ENCODE measurements at regions not wholly inside any gene's neighbourhood (a gene's known extent, or its start where the extent isn't known, plus 50 kb on each side); places are given as distances from the start of the nearest gene placed in this dataset.

DNA sequence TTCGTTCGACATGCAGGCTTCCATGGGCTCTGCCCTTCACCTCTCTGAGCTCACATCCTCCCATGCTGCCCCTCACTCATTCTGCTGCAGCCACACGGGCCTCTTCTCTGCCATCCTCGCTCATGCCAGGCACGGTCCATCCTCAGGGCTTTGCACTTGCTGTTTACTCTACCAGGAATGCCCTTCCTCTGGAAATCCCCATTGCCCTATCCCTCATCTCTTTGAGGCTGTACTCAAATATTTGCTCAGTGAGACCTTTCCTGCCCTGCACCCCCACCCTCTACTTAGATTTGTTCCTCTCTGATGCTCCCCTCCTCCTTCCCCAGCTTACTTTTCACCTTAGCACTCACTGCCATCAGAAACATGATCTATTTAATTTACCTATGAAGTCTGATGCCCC lies 107.0 kb upstream of the ZNF716 start:
- no peak for TF ChIP-seq TAF1 (IDR thresholded peaks at IDR 0.05; ENCODE audit: borderline replicate concordance, low read depth, low read length)
- TF ChIP-seq POLR2AphosphoS5 (IDR thresholded peaks at IDR 0.05; ENCODE audit: low read depth, low read length) = no peak

Measured in GM12892 (cell line).